ENCODE measurements at regions not wholly inside any gene's neighbourhood (a gene's known extent, or its start where the extent isn't known, plus 50 kb on each side); places are given as distances from the start of the nearest gene placed in this dataset.
"Not testable (repeated sequence)": the region's sequence is repeated elsewhere in the genome, so short reads cannot be mapped to it uniquely, and the experiment has no call there.

GRCh38 chr16:60815033-60815432, 1221.2 kb downstream of the CDH8 start:
- Histone ChIP-seq H3K4me3 (no peak overlapping the region), H3K4me1 (replicated peaks) (no peaks in the 10 kb centered on the region), H3K27ac (no peak overlapping the region), H3K9me3 (replicated peaks) (peaks cover 5% of the 10 kb centered on the region; the same call in 1 of the 2 replicates), H3K27me3 (replicated peaks) (no peaks in the 10 kb centered on the region), H3K36me3 (no peaks in the 10 kb centered on the region)
- no peak for DNase-seq (ENCODE audit: low read depth in 1 of 2, low spot score in 2 of 2)

GRCh38 chr16:60811657-60812056, 1224.6 kb downstream of the CDH8 start:
- no peak for DNase-seq (ENCODE audit: low read depth in 1 of 2, low spot score in 2 of 2)

GRCh38 chr16:60811051-60811608, 1225.1 kb downstream of the CDH8 start:
- Histone ChIP-seq H3K4me3 (no peak overlapping the region), H3K36me3 (no peaks in the 10 kb centered on the region), H3K27ac (no peak overlapping the region), H3K27me3 (replicated peaks) (no peaks in the 10 kb centered on the region), H3K4me1 (replicated peaks) (no peaks in the 10 kb centered on the region), H3K9me3 (replicated peaks) (peaks cover 5% of the 10 kb centered on the region; the same call in 1 of the 2 replicates)
- no peak for DNase-seq (ENCODE audit: low read depth in 1 of 2, low spot score in 2 of 2)

More at GRCh38 chr16:60811657-60812056, 1224.6 kb downstream of the CDH8 start:
- H3K4me3 ChIP-seq = no peak overlapping the region
- H3K4me1 ChIP-seq (replicated peaks) = no peaks in the 10 kb centered on the region
- no peaks in the 10 kb centered on the region for H3K36me3 ChIP-seq
- no peaks in the 10 kb centered on the region for H3K27me3 ChIP-seq (replicated peaks)
- peaks cover 5% of the 10 kb centered on the region; the same call in 1 of the 2 replicates for H3K9me3 ChIP-seq (replicated peaks)
- H3K27ac ChIP-seq = no peak overlapping the region

GRCh38 chr16:60810250-60810649, 1226.0 kb downstream of the CDH8 start:
- Histone ChIP-seq H3K9me3 (replicated peaks) (peaks cover 5% of the 10 kb centered on the region; the same call in 1 of the 2 replicates), H3K27me3 (replicated peaks) (no peaks in the 10 kb centered on the region), H3K4me3 (no peak overlapping the region), H3K4me1 (replicated peaks) (no peaks in the 10 kb centered on the region), H3K36me3 (no peaks in the 10 kb centered on the region), H3K27ac (no peak overlapping the region)
- no peak for DNase-seq (ENCODE audit: low read depth in 1 of 2, low spot score in 2 of 2)

- H3K9me3 ChIP-seq (replicated peaks) = peaks cover 7% of the 10 kb centered on the region; the same call in 1 of the 2 replicates
- no peak for DNase-seq (ENCODE audit: low read depth in 1 of 2, low spot score in 2 of 2)
- no peaks in the 10 kb centered on the region for H3K36me3 ChIP-seq
- no peaks in the 10 kb centered on the region for H3K27me3 ChIP-seq (replicated peaks)
- no peak overlapping the region for H3K27ac ChIP-seq
- no peaks in the 10 kb centered on the region for H3K4me1 ChIP-seq (replicated peaks)
- H3K4me3 ChIP-seq = no peak overlapping the region
These were observed 1243.8 kb downstream of the CDH8 start for GRCh38 chr16:60792437-60792836.

GRCh38 chr16:60788631-60789030, 1247.6 kb downstream of the CDH8 start:
- Histone ChIP-seq H3K4me3 (no peak overlapping the region), H3K36me3 (no peaks in the 10 kb centered on the region), H3K4me1 (replicated peaks) (no peaks in the 10 kb centered on the region)

GRCh38 chr16:60776281-60776680, 1260.0 kb downstream of the CDH8 start:
- no peak for DNase-seq (ENCODE audit: low read depth in 1 of 2, low spot score in 2 of 2)

More at GRCh38 chr16:60788631-60789030, 1247.6 kb downstream of the CDH8 start:
- DNase-seq (ENCODE audit: low read depth in 1 of 2, low spot score in 2 of 2) = no peak
- no peaks in the 10 kb centered on the region for H3K27me3 ChIP-seq (replicated peaks)
- no peak overlapping the region for H3K27ac ChIP-seq
- H3K9me3 ChIP-seq (replicated peaks) = no peaks in the 10 kb centered on the region

GRCh38 chr16:60771138-60771537, 1265.1 kb downstream of the CDH8 start:
- peaks cover 2% of the 10 kb centered on the region; the same call in 1 of the 2 replicates for H3K9me3 ChIP-seq (replicated peaks)
- no peak for DNase-seq (ENCODE audit: low read depth in 1 of 2, low spot score in 2 of 2)
- no peak overlapping the region for H3K27ac ChIP-seq
- H3K36me3 ChIP-seq = no peaks in the 10 kb centered on the region
- no peaks in the 10 kb centered on the region for H3K27me3 ChIP-seq (replicated peaks)
- H3K4me3 ChIP-seq = no peak overlapping the region
- no peaks in the 10 kb centered on the region for H3K4me1 ChIP-seq (replicated peaks)

More at GRCh38 chr16:60776281-60776680, 1260.0 kb downstream of the CDH8 start:
- Histone ChIP-seq H3K4me1 (replicated peaks) (no peaks in the 10 kb centered on the region), H3K27ac (no peak overlapping the region), H3K36me3 (no peaks in the 10 kb centered on the region), H3K9me3 (replicated peaks) (peaks cover 2% of the 10 kb centered on the region; the same call in 1 of the 2 replicates), H3K4me3 (no peak overlapping the region), H3K27me3 (replicated peaks) (no peaks in the 10 kb centered on the region)

- not testable (repeated sequence) for H3K36me3 ChIP-seq; H3K4me3 ChIP-seq; H3K4me1 ChIP-seq (replicated peaks); H3K27me3 ChIP-seq (replicated peaks); H3K27ac ChIP-seq; DNase-seq (ENCODE audit: low read depth in 1 of 2, low spot score in 2 of 2); H3K9me3 ChIP-seq (replicated peaks)
These were observed 1265.9 kb downstream of the CDH8 start for GRCh38 chr16:60770384-60770783.

- Histone ChIP-seq H3K9me3 (replicated peaks) (no peaks in the 10 kb centered on the region; the same call in 1 of the 2 replicates), H3K4me1 (replicated peaks) (no peaks in the 10 kb centered on the region), H3K4me3 (no peak overlapping the region), H3K27ac (no peak overlapping the region), H3K27me3 (replicated peaks) (no peaks in the 10 kb centered on the region), H3K36me3 (no peaks in the 10 kb centered on the region)
- DNase-seq (ENCODE audit: low read depth in 1 of 2, low spot score in 2 of 2) = no peak
These were observed 1272.4 kb downstream of the CDH8 start for GRCh38 chr16:60763869-60764268.

- H3K9me3 ChIP-seq (replicated peaks) = no peaks in the 10 kb centered on the region; the same call in 1 of the 2 replicates
- no peaks in the 10 kb centered on the region for H3K4me1 ChIP-seq (replicated peaks)
- no peak for DNase-seq (ENCODE audit: low read depth in 1 of 2, low spot score in 2 of 2)
- no peaks in the 10 kb centered on the region for H3K36me3 ChIP-seq
- no peak overlapping the region for H3K4me3 ChIP-seq
- no peak overlapping the region for H3K27ac ChIP-seq
- H3K27me3 ChIP-seq (replicated peaks) = no peaks in the 10 kb centered on the region
These were observed 1280.3 kb downstream of the CDH8 start for GRCh38 chr16:60755907-60756306.

GRCh38 chr16:60748366-60748765, 1287.9 kb downstream of the CDH8 start:
- no peaks in the 10 kb centered on the region; the same call in 1 of the 2 replicates for H3K9me3 ChIP-seq (replicated peaks)
- no peak overlapping the region for H3K27ac ChIP-seq
- no peak overlapping the region for H3K4me3 ChIP-seq
- no peak for DNase-seq (ENCODE audit: low read depth in 1 of 2, low spot score in 2 of 2)
- no peaks in the 10 kb centered on the region for H3K36me3 ChIP-seq
- no peaks in the 10 kb centered on the region for H3K4me1 ChIP-seq (replicated peaks)
- H3K27me3 ChIP-seq (replicated peaks) = no peaks in the 10 kb centered on the region

- Histone ChIP-seq H3K36me3 (no peaks in the 10 kb centered on the region), H3K27me3 (replicated peaks) (no peaks in the 10 kb centered on the region), H3K27ac (no peak overlapping the region), H3K4me1 (replicated peaks) (no peaks in the 10 kb centered on the region), H3K9me3 (replicated peaks) (no peaks in the 10 kb centered on the region; the same call in 1 of the 2 replicates), H3K4me3 (no peak overlapping the region)
- no peak for DNase-seq (ENCODE audit: low read depth in 1 of 2, low spot score in 2 of 2)
These were observed 1292.0 kb downstream of the CDH8 start for GRCh38 chr16:60744198-60744597.

GRCh38 chr16:60741810-60742209, 1294.4 kb downstream of the CDH8 start:
- no peak for DNase-seq (ENCODE audit: low read depth in 1 of 2, low spot score in 2 of 2)
- no peaks in the 10 kb centered on the region for H3K27me3 ChIP-seq (replicated peaks)
- no peaks in the 10 kb centered on the region for H3K4me1 ChIP-seq (replicated peaks)
- H3K9me3 ChIP-seq (replicated peaks) = no peaks in the 10 kb centered on the region; the same call in 1 of the 2 replicates
- H3K36me3 ChIP-seq = no peaks in the 10 kb centered on the region
- H3K27ac ChIP-seq = no peak overlapping the region
- H3K4me3 ChIP-seq = no peak overlapping the region

Data from SJSA1 (cell line).